Urothelium cell line (cell line): ENCODE measurements at regions not wholly inside any gene's neighbourhood (a gene's known extent, or its start where the extent isn't known, plus 50 kb on each side); places are given as distances from the start of the nearest gene placed in this dataset.
A peak's percentile ranks its signal among the peaks of the same experiment; 100 is the strongest.

ENCODE experiments used
- DNase-seq: peaks from one replicate; pipeline ENCODE4 v3.0.0; 2011; ENCODE audit warnings: low spot score, mixed read lengths
- FAIRE-seq: peaks from 2 replicates; lab custom pipeline; 2011; peaks lifted over from hg19 to GRCh38; lab: Jason Lieb, UNC

DNA sequence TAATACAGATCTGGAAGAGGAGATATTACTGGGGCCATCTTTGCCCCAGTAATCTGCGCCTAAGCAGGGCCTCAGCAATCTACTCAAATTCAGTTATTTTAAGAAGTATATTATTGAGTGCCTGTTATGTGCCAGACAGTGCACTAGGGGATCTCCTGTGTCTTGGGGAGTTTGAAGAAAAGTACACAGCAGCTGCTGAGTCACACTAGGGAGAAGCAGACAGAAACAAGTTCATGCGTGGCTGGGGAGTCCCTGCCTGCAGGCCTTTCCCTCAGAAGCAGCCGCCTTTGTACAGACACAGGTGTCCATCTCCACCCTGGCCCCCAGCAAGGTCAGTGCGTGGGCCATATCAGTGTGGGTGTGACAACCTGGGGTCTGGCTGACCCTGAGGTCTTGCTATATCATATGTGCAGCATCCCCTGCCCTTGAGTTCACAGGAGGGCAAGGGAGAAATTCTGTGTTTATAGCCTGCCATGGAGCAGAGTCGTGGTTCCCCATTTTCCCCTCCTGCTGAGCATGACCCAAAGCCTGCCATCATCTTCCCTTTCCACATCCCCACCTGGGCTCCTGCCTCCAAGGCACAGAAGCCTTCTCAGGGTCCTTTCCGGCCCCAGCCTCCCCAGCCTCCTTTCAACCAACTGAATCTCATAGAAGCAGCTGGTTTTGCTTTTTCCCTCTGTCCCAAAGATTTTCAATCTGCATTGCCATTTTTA is 229.9 kb upstream of the SDK2 start:
- DNase-seq (no peak), FAIRE-seq (no peak)

DNA sequence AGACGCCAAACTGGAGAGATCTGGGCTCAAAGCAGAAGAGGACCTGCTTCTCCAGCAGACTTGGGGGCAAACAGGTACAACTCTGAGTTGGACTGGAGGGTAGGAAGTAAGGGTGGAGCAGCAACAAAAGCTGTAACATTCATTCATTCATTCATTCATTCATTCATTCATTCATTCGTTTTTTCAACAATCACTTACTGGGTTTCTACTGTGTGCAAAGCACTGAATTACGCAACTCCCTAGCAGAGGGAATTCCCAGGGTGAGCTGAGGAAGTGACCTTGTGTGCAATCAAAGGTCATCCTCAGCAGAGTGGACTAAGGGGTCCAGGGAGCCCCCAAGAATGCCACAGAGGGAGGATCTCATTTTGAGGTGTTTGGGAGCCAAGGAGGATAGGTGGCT is 231.1 kb upstream of the SDK2 start:
- FAIRE-seq, result no peak
- no peak for DNase-seq

DNA sequence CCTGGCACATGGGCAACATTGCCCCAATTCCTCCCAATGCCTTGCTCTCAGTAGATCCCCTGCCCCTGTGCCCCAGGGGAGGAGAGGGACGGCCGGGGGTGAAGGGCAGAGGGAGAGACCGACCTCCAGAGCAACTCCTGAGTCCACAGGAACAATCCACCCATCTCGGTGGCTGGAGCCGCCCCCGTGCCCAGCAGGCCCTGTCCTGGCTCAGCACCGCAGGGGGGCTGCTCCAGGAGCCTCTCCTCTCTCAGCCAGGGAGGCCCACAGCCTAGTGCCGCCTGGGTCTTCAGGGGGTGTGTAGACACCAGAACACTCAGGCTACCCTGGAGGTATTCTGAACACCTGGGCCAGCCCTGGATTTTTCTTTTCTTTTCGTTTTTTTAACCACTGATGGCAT is 233.7 kb upstream of the SDK2 start:
- DNase-seq (no peak), FAIRE-seq (no peak)

DNA sequence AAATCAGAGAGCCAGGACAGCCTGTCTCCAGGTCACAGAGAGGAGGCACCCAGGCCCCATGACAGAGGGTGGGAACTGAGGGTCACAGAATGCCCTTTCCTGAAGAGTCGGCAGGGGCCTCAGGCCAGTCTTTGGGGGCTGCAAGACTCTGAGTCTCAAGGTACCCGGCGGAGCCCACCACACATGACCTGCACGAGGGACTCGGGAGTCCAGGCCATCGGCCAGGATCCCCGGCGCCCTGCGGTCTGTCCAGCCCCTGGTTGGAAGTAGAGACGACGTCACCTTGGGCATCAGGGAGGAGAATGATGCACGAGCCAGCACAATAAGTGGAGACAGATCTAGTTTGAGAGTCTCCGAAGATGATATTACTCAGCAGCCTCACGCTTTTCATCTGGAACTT is 234.7 kb upstream of the SDK2 start:
- no peak for FAIRE-seq
- DNase-seq, result no peak

DNA sequence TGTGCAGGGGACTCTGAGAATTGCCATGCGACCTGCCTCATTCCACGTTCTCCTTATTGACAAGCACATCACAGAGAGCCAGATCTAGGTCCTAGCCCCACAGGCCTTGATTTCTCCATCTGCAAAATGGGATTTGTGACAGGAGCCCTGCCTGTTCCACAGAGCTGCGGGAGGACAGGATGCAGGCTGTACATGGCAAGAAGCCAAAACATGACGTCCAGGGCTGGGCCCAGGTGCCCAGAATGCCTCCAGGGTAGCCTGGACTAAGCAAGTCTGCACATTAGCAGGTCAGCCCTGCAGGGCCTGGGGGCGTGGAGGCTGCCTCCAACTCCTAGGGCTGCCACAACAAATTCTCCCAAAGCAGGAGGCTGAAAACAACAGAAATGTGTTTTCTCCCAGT is 235.7 kb upstream of the SDK2 start:
- DNase-seq, result no peak

DNA sequence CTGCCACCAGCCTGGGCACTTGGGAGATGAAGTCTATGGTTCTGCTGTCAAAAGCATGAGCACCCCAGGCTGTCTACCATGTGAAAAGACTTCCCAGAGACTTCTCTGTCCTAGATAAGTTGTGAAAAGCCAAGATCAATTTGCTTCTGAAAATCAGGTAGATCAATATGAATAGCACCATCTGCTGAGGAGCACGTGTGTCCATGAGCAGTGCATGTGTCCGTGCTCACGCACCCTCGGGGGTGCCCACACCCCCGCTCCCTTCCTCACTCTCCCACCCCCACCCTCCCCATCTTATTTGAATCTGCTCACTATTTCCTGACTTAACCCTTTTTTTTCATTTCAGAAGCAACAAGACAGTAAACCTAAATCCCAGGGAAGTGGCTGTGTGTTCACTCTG is 238.3 kb upstream of the SDK2 start:
- no peak for FAIRE-seq
- DNase-seq, result no peak

More for the DNA sequence above, 235.7 kb upstream of the SDK2 start:
- FAIRE-seq, result no peak

DNA sequence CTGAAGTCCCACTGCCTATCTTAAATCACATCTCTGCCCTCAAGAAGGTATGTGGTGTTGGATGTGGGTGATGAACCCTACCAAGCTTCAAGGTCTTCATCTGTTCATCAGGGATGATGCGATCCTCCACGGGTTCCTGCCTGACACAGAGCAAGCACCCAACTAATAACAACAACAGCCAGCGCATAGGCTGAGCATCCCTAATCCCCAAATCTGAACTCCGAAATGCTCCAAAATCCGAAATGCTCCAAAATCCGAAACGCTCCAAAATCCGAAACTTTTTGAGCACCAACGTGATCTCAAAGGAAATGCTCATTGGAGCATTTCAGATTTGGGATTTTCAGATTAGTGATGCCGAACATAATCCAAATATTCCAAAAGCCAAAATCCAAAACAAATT is 238.9 kb upstream of the SDK2 start:
- no peak for FAIRE-seq
- DNase-seq, result no peak

DNA sequence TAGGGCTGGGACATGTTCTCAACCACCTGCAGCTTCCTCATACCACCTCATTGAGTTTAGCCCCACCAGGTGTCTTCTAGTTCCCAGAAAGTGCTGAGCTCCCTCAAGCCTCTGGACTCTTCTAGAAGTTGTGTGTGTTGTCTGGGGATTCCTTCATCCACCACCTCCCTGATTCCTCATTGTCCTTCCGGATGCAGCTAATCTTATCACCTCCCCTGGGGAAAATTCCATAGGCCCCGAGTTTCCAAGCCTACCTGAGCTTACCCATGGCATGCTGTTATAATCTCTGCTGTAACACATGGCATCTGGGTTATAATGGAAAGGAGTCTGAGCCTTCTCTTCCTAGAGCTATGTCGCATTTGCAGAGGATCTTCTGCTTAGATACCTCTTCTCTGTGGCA is 243.5 kb upstream of the SDK2 start:
- FAIRE-seq, result no peak
- DNase-seq, result no peak

DNA sequence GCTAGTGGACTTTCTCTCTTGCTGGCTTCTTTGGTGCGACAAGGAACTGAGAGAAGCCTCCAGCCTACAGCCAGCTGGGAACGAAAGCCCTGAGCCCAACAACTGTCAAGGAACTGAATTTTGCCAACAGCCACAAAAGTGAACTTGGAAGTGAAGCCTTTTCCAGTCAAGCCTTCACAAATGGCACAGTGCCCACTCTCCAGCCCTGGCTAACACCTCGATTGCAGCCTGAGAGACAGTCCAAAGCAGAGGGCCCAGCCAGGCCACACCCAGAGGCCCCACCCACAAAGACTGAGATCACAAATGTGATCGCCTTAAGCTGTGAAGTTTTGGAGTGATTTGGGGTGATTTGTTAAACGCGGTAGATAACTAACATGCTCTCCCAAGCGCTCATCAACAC is 244.6 kb upstream of the SDK2 start:
- FAIRE-seq (no peak), DNase-seq (no peak)

DNA sequence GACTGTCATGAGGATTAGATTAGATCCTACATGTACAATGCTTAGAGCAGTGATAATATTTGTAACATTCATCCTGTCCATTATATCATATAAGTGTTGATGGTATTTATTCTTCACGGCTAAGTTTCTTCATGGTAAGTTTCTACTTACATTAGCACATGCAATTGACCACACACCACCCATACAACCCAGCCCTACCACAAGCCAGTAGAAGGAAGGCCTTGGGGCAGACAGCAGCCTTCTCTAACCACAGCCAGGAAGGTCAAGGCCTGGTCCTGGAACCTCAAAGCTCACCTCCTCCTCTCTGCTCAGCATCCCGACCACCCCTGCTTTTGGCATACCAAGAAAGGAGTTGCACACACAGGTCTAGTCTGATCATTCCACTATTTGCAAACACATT is 245.2 kb upstream of the SDK2 start:
- no peak for FAIRE-seq
- no peak for DNase-seq

DNA sequence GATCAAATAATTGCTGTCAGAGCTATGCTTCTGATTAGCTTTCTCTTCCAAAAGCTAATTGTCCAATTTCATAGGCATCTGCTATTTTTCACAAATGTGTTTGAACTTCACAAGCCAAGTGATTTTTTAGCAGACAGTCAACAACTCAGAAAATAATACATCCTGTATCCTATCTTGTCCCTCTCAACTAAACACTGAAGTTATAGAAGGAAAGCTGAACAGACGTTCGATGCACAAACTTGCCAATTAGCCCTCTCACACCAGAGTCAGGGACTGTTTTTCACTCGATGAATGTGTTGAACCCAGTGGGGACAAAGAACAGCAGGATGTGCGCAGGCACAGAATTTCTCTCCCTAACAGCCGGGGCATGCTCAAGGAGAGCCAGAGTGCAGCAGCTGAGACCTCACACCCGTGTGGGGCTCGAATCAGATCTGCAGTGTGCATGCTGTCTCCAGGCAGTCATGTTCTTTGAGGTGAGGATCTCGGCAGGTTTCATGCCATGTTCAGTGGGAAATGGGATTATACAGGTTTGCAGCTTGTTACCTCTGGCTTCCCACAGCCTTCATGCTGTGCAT is 246.7 kb upstream of the SDK2 start:
- DNase-seq (no peak), FAIRE-seq (no peak)

DNA sequence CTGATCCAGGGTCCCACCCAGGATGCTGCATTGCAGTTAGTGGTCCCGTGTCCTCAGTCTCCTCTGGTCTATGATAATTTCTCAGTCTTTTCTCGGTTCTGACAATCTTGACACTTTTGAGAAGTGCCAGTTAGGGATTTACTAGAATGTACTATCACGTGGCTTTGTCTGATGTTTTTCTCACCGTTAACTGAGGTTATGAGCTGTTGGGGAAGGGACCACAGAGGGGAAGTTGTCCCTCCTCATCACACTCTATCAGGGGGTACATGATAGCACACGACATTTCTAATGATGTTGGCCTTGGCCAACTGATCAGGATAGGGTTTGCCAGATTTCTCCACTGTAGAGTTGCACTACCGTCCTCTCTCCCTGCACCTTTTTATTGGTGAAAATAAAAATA is 250.9 kb upstream of the SDK2 start:
- peak; percentile 67 for FAIRE-seq
- DNase-seq, result no peak

DNA sequence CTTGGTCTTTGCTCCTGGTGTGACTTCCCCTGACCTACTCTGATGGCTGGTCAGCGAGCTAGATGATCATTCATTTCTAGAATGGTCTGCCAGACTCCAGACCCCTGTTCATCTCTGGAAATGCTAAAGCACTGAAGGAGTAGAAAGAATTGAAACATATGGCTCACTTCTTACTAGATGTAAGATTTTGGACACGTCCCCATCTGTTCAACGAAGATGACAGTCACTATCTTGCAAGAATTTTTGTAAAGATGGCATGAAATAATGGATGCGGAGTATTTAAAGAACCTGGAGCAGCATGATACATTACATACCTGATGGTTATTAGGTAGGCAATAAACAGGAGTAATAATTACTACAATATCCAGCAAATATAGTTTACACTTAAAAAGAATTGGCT is 252.7 kb upstream of the SDK2 start:
- no peak for FAIRE-seq
- no peak for DNase-seq

DNA sequence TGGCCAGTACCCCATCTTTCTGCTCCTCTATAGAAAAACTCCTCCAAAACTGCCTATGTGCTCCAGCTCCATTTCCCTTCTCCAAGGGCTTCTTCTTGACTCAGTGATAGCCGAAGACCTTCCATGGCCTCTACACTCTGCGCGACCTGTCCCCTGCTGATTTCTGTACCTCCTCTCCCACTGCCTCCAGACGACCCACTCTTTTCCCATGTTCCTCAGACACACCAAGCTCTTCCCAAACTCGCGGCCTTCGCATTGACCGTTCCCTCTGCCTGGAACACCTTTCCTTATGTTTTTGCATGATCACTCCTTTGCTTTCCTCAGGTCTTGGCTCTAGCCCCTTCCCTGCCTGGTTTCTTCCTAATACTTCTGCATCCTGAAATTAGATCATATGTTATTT is 255.6 kb upstream of the SDK2 start:
- DNase-seq (no peak), FAIRE-seq (peak; percentile 61)

DNA sequence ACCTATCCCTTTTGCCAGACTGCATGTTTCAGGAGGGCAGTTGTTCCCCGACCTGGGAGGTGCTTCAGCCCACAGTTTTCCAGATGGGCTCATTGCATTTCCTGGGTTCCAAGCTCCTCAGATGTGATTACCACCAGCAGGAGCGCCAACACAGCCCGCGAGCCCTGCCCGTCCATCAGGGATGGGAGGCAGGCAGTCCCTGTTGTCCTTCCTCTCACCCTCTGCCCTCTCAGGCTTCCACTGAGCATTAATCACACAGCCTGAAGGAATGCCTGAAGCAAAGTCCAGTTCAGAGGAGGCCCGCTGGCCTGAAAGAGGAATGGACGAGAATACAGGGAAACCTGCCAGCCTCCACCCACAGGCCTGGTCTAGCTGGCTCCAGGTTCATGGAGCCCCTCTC is 256.3 kb upstream of the SDK2 start:
- FAIRE-seq (no peak), DNase-seq (no peak)

DNA sequence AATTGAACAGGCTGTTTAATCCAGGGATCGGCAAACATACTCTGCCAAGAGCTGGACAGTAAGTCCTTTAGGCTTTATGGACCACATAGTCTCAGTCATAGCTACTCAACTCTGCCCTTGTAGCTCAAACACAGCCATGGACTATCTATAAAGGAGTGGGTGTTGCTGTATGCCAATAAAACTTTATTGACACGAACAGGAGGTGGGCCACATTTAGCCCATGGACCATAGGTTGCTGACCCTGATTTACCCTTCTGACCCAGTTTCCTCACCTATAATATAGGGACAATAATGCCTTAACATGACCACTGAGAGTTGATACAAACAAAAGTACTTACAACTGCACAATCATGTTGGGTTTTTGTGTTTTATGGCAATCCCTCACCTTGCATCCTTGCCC is 257.0 kb upstream of the SDK2 start:
- no peak for DNase-seq
- FAIRE-seq, result no peak

DNA sequence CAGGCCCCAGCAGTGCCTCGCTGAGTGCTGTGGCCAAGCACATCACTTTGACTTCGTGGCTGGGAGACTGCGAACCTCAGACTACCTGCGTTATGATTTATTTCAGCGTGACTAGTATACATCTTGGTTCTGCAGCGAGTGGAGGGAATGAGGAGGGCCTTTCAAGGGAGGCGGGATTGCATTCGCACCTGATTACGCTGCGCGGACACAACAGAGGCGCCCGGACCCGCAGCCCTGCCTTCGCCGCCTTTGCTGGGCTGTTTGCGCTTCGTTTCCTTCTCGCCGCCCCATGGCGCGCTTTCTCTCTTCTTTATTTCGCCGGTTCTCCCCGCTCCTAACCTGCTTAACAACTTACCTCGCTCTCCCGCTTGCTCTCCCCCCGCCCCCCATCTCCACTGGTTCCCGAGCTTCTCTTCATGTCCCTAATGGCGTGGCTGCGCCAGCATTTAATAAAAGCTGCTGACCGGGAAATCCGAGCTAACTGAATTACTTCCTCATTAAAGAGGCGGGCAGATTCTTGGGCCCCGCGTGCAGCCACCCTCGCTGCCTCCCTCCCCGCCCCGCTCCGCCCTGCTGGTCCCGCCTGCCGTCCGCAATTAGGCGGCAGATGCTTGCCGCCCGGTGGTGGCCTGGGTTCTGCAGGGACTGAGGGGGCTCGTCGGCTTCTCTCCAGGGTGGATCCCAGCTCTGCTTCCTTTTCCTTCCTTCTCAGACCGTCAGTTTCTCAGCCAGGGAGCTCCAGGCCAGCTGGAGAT is 257.6 kb upstream of the SDK2 start:
- FAIRE-seq (peak; percentile 65), DNase-seq (no peak)

DNA sequence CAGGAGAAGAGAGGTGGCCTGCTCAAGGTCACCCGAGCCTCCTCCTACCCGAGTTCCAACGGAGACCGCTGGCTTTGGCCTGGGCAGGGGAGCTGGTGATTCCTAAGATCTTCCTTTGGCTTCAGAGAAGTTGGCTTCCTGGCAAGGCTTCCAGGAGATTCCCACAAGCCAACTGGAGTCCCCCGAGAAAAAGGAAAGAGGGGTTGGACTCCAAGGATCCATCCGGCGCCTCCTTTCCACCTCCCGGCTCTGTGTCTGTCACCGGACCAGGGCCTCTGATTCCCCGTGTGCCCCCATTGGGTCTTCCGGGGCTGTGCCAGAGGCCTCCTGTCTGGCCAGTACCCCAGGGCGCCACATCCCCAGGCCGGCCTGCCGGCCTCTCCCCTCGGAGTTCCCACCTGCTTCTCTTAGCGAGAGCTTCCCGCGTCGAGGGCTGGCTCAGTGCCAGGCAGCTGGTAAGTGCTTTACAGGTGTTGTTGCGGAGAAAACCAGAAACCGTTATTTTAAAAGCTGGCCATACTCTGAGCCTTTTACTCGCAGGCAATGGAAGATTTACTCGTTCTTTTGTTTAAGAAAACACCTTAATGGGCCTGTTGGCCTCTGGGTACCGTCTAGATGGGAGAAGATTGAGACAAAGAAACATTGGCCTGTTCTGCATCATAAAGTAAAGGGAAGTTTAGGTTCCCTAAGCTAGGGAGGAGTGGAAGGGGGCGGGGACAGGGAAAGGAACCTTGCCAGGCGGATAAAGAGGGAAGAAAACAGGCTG is 258.4 kb upstream of the SDK2 start:
- DNase-seq, result no peak

DNA sequence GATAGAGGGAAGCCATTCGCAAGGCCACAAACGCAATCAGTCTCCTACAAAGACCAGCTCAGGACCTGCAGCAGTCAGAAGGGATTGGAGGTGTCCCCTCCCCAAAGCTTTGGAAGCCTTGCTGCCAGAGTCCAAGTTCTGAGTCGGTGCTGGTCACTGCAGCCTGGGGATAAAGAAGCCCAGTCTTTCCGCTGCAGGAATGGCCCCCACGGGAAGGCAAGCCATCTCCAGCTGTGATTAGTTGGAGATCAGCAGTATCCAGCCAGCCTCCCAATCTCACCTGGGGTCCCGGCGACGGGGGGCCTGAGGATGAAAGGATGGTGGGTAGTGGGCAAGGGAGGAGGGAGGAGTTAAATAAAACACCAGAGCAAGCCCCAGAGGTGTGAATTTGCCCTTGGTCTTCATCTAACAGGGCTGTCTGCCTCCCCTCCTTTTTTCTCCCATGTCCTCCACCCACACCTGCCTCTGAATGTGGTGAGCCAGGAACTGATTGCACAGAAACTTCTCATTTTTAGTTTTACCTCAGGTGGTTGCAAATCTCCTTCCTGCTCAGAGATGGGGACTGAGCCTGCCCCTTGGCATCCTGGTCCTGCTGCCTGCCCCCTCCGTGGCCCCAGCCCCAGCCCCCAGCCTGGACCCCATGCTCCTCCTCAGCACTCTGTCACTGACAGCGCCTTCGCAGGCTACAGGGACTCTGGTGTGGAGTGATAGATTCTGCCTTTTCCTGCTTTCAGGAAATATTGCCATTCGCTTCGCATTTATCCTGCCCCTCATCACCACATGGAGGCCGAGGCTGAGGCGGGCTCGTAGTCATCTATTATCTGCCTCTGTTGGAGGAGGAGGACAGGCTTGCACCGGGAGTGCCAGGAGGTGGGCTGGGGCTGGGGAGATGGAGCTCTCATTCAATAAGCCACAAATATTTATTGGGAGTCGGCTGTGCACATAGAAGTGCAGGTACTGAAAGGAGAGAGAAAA is 262.9 kb upstream of the SDK2 start:
- DNase-seq (no peak), FAIRE-seq (no peak)

More for the DNA sequence above, 258.4 kb upstream of the SDK2 start:
- FAIRE-seq, result no peak

DNA sequence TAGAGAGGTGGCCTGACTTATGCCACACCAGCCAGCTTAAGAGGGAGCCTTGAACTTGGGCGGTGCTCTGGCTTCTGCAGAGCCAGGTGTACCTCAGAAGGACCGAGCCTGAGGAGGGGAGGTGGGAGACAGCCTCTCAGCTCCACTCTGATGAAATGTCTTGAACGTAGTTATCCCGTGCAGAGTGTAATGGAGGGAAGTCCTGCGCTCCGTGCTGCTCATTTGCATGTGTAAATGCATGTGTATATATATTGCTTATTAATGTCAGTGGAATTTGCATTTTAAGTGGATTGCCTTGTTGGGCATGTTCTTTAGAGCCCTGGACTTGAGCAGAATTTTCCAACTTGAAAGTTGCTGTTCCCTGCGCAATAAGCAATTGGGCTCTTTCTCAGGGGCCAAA is 264.9 kb upstream of the SDK2 start:
- FAIRE-seq (no peak), DNase-seq (no peak)
